Urinary bladder (tissue), 3 donors: ENCODE measurements at regions not wholly inside any gene's neighbourhood (a gene's known extent, or its start where the extent isn't known, plus 50 kb on each side); places are given as distances from the start of the nearest gene placed in this dataset.
"Not testable (repeated sequence)": the region's sequence is repeated elsewhere in the genome, so short reads cannot be mapped to it uniquely, and the experiment has no call there.

ENCODE experiments used
- DNase-seq: peaks from one replicate; pipeline ENCODE4 v3.0.0-alpha.2; 2015; ENCODE audit errors: extremely low spot score
- H3K27ac ChIP-seq: one replicate; pipeline ENCODE4 v1.5.1; 2013; ENCODE audit warnings: low read depth, mild to moderate bottlenecking, moderate library complexity
- H3K36me3 ChIP-seq: one replicate; pipeline ENCODE4 v1.6.1; 2013; ENCODE audit warnings: mild to moderate bottlenecking, moderate library complexity; ENCODE audit not compliant: insufficient read depth
- H3K4me1 ChIP-seq: one replicate; pipeline ENCODE4 v1.6.1; 2013; ENCODE audit warnings: mild to moderate bottlenecking, moderate library complexity; ENCODE audit not compliant: insufficient read depth
- H3K4me3 ChIP-seq: one replicate; pipeline ENCODE4 v1.5.1; 2013; ENCODE audit warnings: low read depth, low read length
- WGBS: extraction: QIAGEN DNeasy Blood & Tissue Kit; methylation state at CpG from one replicate; pipeline ENCODE4 v1.1.7; 2013; 5-methylcytosine and 5-hydroxymethylcytosine counted together
- donor health status: healthy with polysubstance abuse.
- donor health status: healthy.

GRCh38 chr19:30284885-30285284, 87.3 kb upstream of the ZNF536 start:
- Histone ChIP-seq H3K4me3 (no peak overlapping the region), H3K36me3 (no peaks in the 10 kb centered on the region), H3K4me1 (no peaks in the 10 kb centered on the region), H3K27ac (no peak overlapping the region)
- WGBS: 83% methylated on average over 3 of the region's 3 CpGs
- DNase-seq: no peak

- Histone ChIP-seq H3K36me3 (no peaks in the 10 kb centered on the region), H3K27ac (no peak overlapping the region), H3K4me1 (no peaks in the 10 kb centered on the region), H3K4me3 (no peak overlapping the region)
- 83% methylated on average over 3 of the region's 3 CpGs for WGBS
- DNase-seq: no peak
Observed at GRCh38 chr19:30286378-30286777, 85.8 kb upstream of the ZNF536 start.

GRCh38 chr19:30287259-30287658, 84.9 kb upstream of the ZNF536 start:
- no peaks in the 10 kb centered on the region for H3K36me3 ChIP-seq
- WGBS: 89% methylated on average over 2 of the region's 2 CpGs
- H3K4me1 ChIP-seq: no peaks in the 10 kb centered on the region
- no peak overlapping the region for H3K27ac ChIP-seq
- H3K4me3 ChIP-seq: no peak overlapping the region
- no peak for DNase-seq

- no peak for DNase-seq
- WGBS: 87% methylated on average over 5 of the region's 5 CpGs
- H3K27ac ChIP-seq: no peak overlapping the region
- H3K4me1 ChIP-seq: no peaks in the 10 kb centered on the region
- no peaks in the 10 kb centered on the region for H3K36me3 ChIP-seq
- H3K4me3 ChIP-seq: no peak overlapping the region
Observed at GRCh38 chr19:30287973-30288372, 84.2 kb upstream of the ZNF536 start.

GRCh38 chr19:30288911-30289310, 83.3 kb upstream of the ZNF536 start:
- Histone ChIP-seq H3K4me1 (no peaks in the 10 kb centered on the region), H3K4me3 (no peak overlapping the region), H3K27ac (no peak overlapping the region), H3K36me3 (no peaks in the 10 kb centered on the region)
- 57% methylated on average over 3 of the region's 3 CpGs for WGBS
- DNase-seq: no peak

GRCh38 chr19:30289336-30289735, 82.8 kb upstream of the ZNF536 start:
- Histone ChIP-seq H3K4me3 (no peak overlapping the region), H3K4me1 (no peaks in the 10 kb centered on the region), H3K36me3 (no peaks in the 10 kb centered on the region), H3K27ac (no peak overlapping the region)
- DNase-seq: no peak
- 78% methylated on average over 9 of the region's 9 CpGs for WGBS

GRCh38 chr19:30290805-30291204, 81.4 kb upstream of the ZNF536 start:
- not testable (repeated sequence) for DNase-seq, H3K27ac ChIP-seq, H3K36me3 ChIP-seq, H3K4me1 ChIP-seq, H3K4me3 ChIP-seq

GRCh38 chr19:30293051-30293785, 79.0 kb upstream of the ZNF536 start:
- no peak for DNase-seq
- Histone ChIP-seq H3K27ac (no peak overlapping the region), H3K36me3 (no peaks in the 10 kb centered on the region), H3K4me3 (no peak overlapping the region), H3K4me1 (no peaks in the 10 kb centered on the region)
- 77% methylated on average over 15 of the region's 15 CpGs for WGBS

GRCh38 chr19:30297969-30298368, 74.2 kb upstream of the ZNF536 start:
- H3K36me3 ChIP-seq: no peaks in the 10 kb centered on the region
- H3K4me3 ChIP-seq: no peak overlapping the region
- no peaks in the 10 kb centered on the region for H3K4me1 ChIP-seq
- no peak for DNase-seq
- no peak overlapping the region for H3K27ac ChIP-seq
- WGBS: 96% methylated on average over 9 of the region's 9 CpGs

- H3K27ac ChIP-seq: no peak overlapping the region
- no peak overlapping the region for H3K4me3 ChIP-seq
- WGBS: 92% methylated on average over 10 of the region's 10 CpGs
- no peaks in the 10 kb centered on the region for H3K36me3 ChIP-seq
- DNase-seq: no peak
- no peaks in the 10 kb centered on the region for H3K4me1 ChIP-seq
Observed at GRCh38 chr19:30303131-30303654, 69.0 kb upstream of the ZNF536 start.

- DNase-seq: no peak
- Histone ChIP-seq H3K4me3 (no peak overlapping the region), H3K4me1 (no peaks in the 10 kb centered on the region), H3K27ac (no peak overlapping the region), H3K36me3 (no peaks in the 10 kb centered on the region)
- WGBS: 76% methylated on average over 6 of the region's 6 CpGs
Observed at GRCh38 chr19:30304540-30304939, 67.6 kb upstream of the ZNF536 start.

GRCh38 chr19:30305346-30306060, 66.7 kb upstream of the ZNF536 start:
- no peak for DNase-seq
- WGBS: 85% methylated on average over 9 of the region's 9 CpGs

GRCh38 chr19:30307191-30307974, 64.8 kb upstream of the ZNF536 start:
- WGBS: 65% methylated on average over 13 of the region's 13 CpGs
- H3K4me1 ChIP-seq: no peaks in the 10 kb centered on the region
- no peaks in the 10 kb centered on the region for H3K36me3 ChIP-seq
- H3K4me3 ChIP-seq: no peak overlapping the region
- no peak overlapping the region for H3K27ac ChIP-seq
- DNase-seq: no peak

More at GRCh38 chr19:30305346-30306060, 66.7 kb upstream of the ZNF536 start:
- H3K4me1 ChIP-seq: no peaks in the 10 kb centered on the region
- H3K27ac ChIP-seq: no peak overlapping the region
- no peak overlapping the region for H3K4me3 ChIP-seq
- H3K36me3 ChIP-seq: no peaks in the 10 kb centered on the region
